Esophagus (tissue), 2 donors: ENCODE measurements at regions not wholly inside any gene's neighbourhood (a gene's known extent, or its start where the extent isn't known, plus 50 kb on each side); places are given as distances from the start of the nearest gene placed in this dataset.
"Not testable (repeated sequence)": the region's sequence is repeated elsewhere in the genome, so short reads cannot be mapped to it uniquely, and the experiment has no call there.

Source experiments
- H3K27ac ChIP-seq, 2 donors: one replicate each; pipeline ENCODE4 v1.5.1; 2013; ENCODE audit warnings: low read depth in 2 of 2, mild to moderate bottlenecking in 2 of 2, inconsistent platforms in 1 of 2, low read length in 1 of 2, moderate library complexity in 1 of 2
- H3K27me3 ChIP-seq, 2 donors: one replicate each; pipeline ENCODE4 v1.6.1; 2013; ENCODE audit warnings: low read length in 2 of 2, control low read depth in 1 of 2, mild to moderate bottlenecking in 1 of 2; ENCODE audit not compliant: insufficient read depth in 2 of 2, control insufficient read depth in 1 of 2
- H3K36me3 ChIP-seq, 2 donors: one replicate each; pipeline ENCODE4 v1.6.1; 2013; ENCODE audit warnings: low read length in 1 of 2; ENCODE audit not compliant: control insufficient read depth in 2 of 2, insufficient read depth in 2 of 2
- H3K4me1 ChIP-seq, 2 donors: one replicate each; pipeline ENCODE4 v1.6.1; 2013; ENCODE audit warnings: low read length in 1 of 2; ENCODE audit not compliant: control insufficient read depth in 2 of 2, insufficient read depth in 2 of 2
- H3K4me3 ChIP-seq, 2 donors: one replicate each; pipeline ENCODE4 v1.5.1; 2013; ENCODE audit warnings: low read length in 2 of 2, mild to moderate bottlenecking in 2 of 2, low read depth in 1 of 2, moderate library complexity in 1 of 2
- H3K9me3 ChIP-seq, 2 donors: one replicate each; pipeline ENCODE4 v1.6.1; 2013; ENCODE audit warnings: mild to moderate bottlenecking in 2 of 2, low read depth in 1 of 2, low read length in 1 of 2, moderate library complexity in 1 of 2; ENCODE audit not compliant: control insufficient read depth in 2 of 2, insufficient read depth in 1 of 2
- WGBS, 2 donors: extraction: QIAGEN DNeasy Blood & Tissue Kit; methylation state at CpG; one replicate each; pipeline ENCODE4 v1.1.7; 2013; 5-methylcytosine and 5-hydroxymethylcytosine counted together
- donor health status: healthy with polysubstance abuse.
- donor health status: Bipolar disorder and iron deficiency.

- Histone ChIP-seq H3K9me3 (peaks cover 0 to 15% of the 10 kb centered on the region in 2 donors), H3K4me1 (peaks cover 7 to 10% of the 10 kb centered on the region in 2 donors), H3K4me3 (no peak overlapping the region), H3K27me3 (peaks cover 10 to 40% of the 10 kb centered on the region in 2 donors), H3K36me3 (no peaks in the 10 kb centered on the region), H3K27ac (no peak overlapping the region)
- 37 to 50% methylated on average over 1 of the region's 1 CpG for WGBS, 2 donors
Measured at GRCh38 chr10:100658269-100658668, 87.1 kb upstream of the PAX2 start.

- H3K9me3 ChIP-seq, result peaks cover 0 to 15% of the 10 kb centered on the region in 2 donors
- no peaks in the 10 kb centered on the region for H3K36me3 ChIP-seq
- H3K27me3 ChIP-seq, result peaks cover 12 to 34% of the 10 kb centered on the region in 2 donors
- no peak overlapping the region for H3K27ac ChIP-seq
- peaks cover 7 to 9% of the 10 kb centered on the region in 2 donors for H3K4me1 ChIP-seq
- WGBS, 2 donors, result 10% methylated on average over 50 of the region's 50 CpGs
- no peak overlapping the region for H3K4me3 ChIP-seq
Measured at GRCh38 chr10:100659361-100660098, 85.9 kb upstream of the PAX2 start.

- Histone ChIP-seq H3K4me3 (no peak overlapping the region), H3K36me3 (no peaks in the 10 kb centered on the region), H3K27me3 (peaks cover 16 to 26% of the 10 kb centered on the region in 2 donors), H3K4me1 (peaks cover 5 to 7% of the 10 kb centered on the region in 2 donors), H3K27ac (no peak overlapping the region), H3K9me3 (peaks cover 0 to 15% of the 10 kb centered on the region in 2 donors)
- 30 to 32% methylated on average over 6 of the region's 6 CpGs for WGBS, 2 donors
Measured at GRCh38 chr10:100660365-100660764, 85.0 kb upstream of the PAX2 start.

- Histone ChIP-seq H3K9me3 (peaks cover 0 to 15% of the 10 kb centered on the region in 2 donors), H3K27ac (no peak overlapping the region), H3K36me3 (no peaks in the 10 kb centered on the region), H3K4me1 (peaks cover 2 to 7% of the 10 kb centered on the region in 2 donors), H3K4me3 (no peak overlapping the region), H3K27me3 (peaks cover 16 to 24% of the 10 kb centered on the region in 2 donors)
- 37% methylated on average over 3 of the region's 3 CpGs for WGBS, 2 donors
Measured at GRCh38 chr10:100660945-100661344, 84.4 kb upstream of the PAX2 start.

- peaks cover 16 to 20% of the 10 kb centered on the region in 2 donors for H3K27me3 ChIP-seq
- WGBS, 2 donors, result 35 to 50% methylated on average over 13 of the region's 13 CpGs
- peaks cover 0 to 7% of the 10 kb centered on the region in 2 donors for H3K4me1 ChIP-seq
Measured at GRCh38 chr10:100661520-100661919, 83.9 kb upstream of the PAX2 start.

GRCh38 chr10:100662067-100662466 lies 83.3 kb upstream of the PAX2 start:
- Histone ChIP-seq H3K4me3 (no peak overlapping the region), H3K4me1 (peaks cover 0 to 7% of the 10 kb centered on the region in 2 donors), H3K27me3 (peaks cover 16 to 19% of the 10 kb centered on the region in 2 donors), H3K9me3 (peaks cover 0 to 13% of the 10 kb centered on the region in 2 donors), H3K27ac (no peak overlapping the region), H3K36me3 (no peaks in the 10 kb centered on the region)
- WGBS, 2 donors, result 45 to 57% methylated on average over 7 of the region's 7 CpGs

More at GRCh38 chr10:100661520-100661919, 83.9 kb upstream of the PAX2 start:
- no peak overlapping the region for H3K4me3 ChIP-seq
- H3K27ac ChIP-seq, result no peak overlapping the region
- H3K9me3 ChIP-seq, result peaks cover 0 to 15% of the 10 kb centered on the region in 2 donors
- H3K36me3 ChIP-seq, result no peaks in the 10 kb centered on the region

- H3K36me3 ChIP-seq, result no peaks in the 10 kb centered on the region
- H3K27ac ChIP-seq, result no peak overlapping the region
- no peak overlapping the region for H3K4me3 ChIP-seq
- peaks cover 0 to 7% of the 10 kb centered on the region in 2 donors for H3K4me1 ChIP-seq
- H3K27me3 ChIP-seq, result peaks cover 10 to 11% of the 10 kb centered on the region in 2 donors
- peaks cover 0 to 2% of the 10 kb centered on the region in 2 donors for H3K9me3 ChIP-seq
- WGBS, 2 donors, result 53 to 54% methylated on average over 6 of the region's 6 CpGs
Measured at GRCh38 chr10:100664316-100665149, 80.8 kb upstream of the PAX2 start.

DNA sequence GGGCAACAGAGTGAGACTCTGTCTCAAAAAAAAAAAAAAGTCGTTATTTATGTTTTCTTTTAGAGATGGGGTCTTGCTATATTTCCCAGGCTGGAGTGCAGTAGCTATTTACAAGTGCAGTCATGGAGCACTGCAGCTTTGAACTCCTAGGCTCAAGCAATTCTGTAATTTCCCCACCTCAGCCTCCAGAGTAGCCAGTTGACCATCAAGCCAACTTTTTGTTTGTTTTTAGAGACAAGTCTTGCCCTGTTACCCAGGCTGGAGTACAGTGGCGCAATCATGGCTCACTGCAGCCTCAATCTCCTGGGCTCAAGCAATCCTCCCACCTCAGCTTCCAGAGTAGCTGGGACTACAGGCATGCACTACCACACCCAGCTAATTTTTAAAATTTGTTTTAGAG lies 78.7 kb upstream of the PAX2 start:
- H3K27me3 ChIP-seq, result peaks cover 4 to 11% of the 10 kb centered on the region in 2 donors

DNA sequence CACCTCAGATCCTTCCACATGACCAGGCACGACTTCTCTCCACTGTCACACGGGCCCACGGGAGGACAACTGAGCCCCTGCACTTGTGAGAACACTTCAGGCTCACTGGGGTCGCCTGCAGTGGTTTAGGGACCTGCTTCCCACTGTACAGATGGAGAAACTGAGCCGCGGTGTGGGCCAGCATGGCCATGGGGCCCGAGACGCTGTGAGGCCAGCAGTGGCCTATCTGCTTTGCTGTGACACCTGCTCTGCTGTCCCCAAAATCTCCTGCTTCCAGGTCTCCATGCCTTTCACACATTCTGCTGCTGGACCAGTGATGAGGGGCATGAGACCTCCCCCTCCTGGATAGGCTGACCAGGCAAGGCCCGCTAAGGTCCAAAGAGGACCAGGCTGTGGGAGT lies 75.8 kb upstream of the PAX2 start:
- H3K4me1 ChIP-seq, result no peaks in the 10 kb centered on the region
- WGBS, 2 donors, result 55 to 65% methylated on average over 9 of the region's 9 CpGs
- no peak overlapping the region for H3K4me3 ChIP-seq
- peaks cover 6 to 7% of the 10 kb centered on the region in 2 donors for H3K27me3 ChIP-seq
- H3K36me3 ChIP-seq, result no peaks in the 10 kb centered on the region
- no peaks in the 10 kb centered on the region for H3K9me3 ChIP-seq
- no peak overlapping the region for H3K27ac ChIP-seq

More for the DNA sequence above, 78.7 kb upstream of the PAX2 start:
- not testable (repeated sequence) for H3K36me3 ChIP-seq, H3K27ac ChIP-seq, H3K9me3 ChIP-seq, H3K4me3 ChIP-seq, H3K4me1 ChIP-seq
- 72 to 78% methylated on average over 2 of the region's 2 CpGs for WGBS, 2 donors
